OCI-LY3 (cell line): ENCODE measurements at regions not wholly inside any gene's neighbourhood (a gene's known extent, or its start where the extent isn't known, plus 50 kb on each side); places are given as distances from the start of the nearest gene placed in this dataset.

Source experiments
- H2AFZ ChIP-seq: fragments of 200-600, 300-600 bp; shearing (Covaris generic); 2 replicates; pipeline ENCODE4 v1.6.0; 2014; ENCODE audit warnings: antibody characterized with exemption, low read depth, low read length
- H3K27ac ChIP-seq: fragments of 200-600, 300-600 bp; sonication (generic); 2 replicates; pipeline ENCODE4 v1.5.1; 2014; ENCODE audit warnings: mild to moderate bottlenecking, low read length, moderate library complexity, mixed read lengths
- H3K27me3 ChIP-seq: fragments of 200-600, 300-600 bp; sonication (generic); 2 replicates; pipeline ENCODE4 v1.6.1; 2014; ENCODE audit warnings: low read depth, low read length, mixed read lengths
- H3K36me3 ChIP-seq: fragments of 200-600, 300-600 bp; sonication (generic); replicated peaks from 2 replicates; pipeline ENCODE3; 2014; ENCODE audit warnings: low read depth, low read length, mixed read lengths
- H3K4me1 ChIP-seq: fragments of 300-600, 200-600 bp; sonication (generic); 2 replicates; pipeline ENCODE4 v1.6.1; 2014; ENCODE audit warnings: low read length, mixed read lengths
- H3K4me2 ChIP-seq: fragments of 200-600, 300-600 bp; sonication (generic); 2 replicates; pipeline ENCODE4 v1.6.1; 2014; ENCODE audit warnings: low read length, mixed read lengths
- H3K4me3 ChIP-seq: fragments of 300-600, 200-600 bp; sonication (generic); 2 replicates; pipeline ENCODE4 v1.5.1; 2014; ENCODE audit warnings: antibody characterized with exemption, mild to moderate bottlenecking, low read length, moderate library complexity
- H3K79me2 ChIP-seq: fragments of 300-600, 200-600 bp; shearing (Covaris generic); 2 replicates; pipeline ENCODE4 v1.6.1; 2014; ENCODE audit warnings: mild to moderate bottlenecking, low read length, mixed read lengths
- H3K9ac ChIP-seq: fragments of 300-600, 200-600 bp; shearing (Covaris generic); 2 replicates; pipeline ENCODE4 v1.6.0; 2014; ENCODE audit warnings: mild to moderate bottlenecking, low read length, moderate library complexity
- H3K9me3 ChIP-seq: fragments of 200-600, 300-600 bp; shearing (Covaris generic); 2 replicates; pipeline ENCODE4 v1.6.1; 2014; ENCODE audit warnings: low read length, mixed read lengths; ENCODE audit not compliant: insufficient read depth
- H4K20me1 ChIP-seq: fragments of 200-600, 300-600 bp; sonication (generic); 2 replicates; pipeline ENCODE4 v1.6.1; 2016; ENCODE audit warnings: low read length, mixed read lengths; ENCODE audit not compliant: insufficient read depth
- EZH2phosphoT487 ChIP-seq: fragments of 200-600 bp; shearing (Covaris generic); IDR thresholded peaks from 2 replicates; pipeline ENCODE4 v1.6.1; 2018; ENCODE audit warnings: antibody characterized with exemption, mixed run types, low read depth
- TF ChIP-seq, protein P1 (sequence below): fragments of 200-600, 300-600 bp; sonication (generic); IDR thresholded peaks from 2 replicates; pipeline ENCODE4 v1.5.1; 2014; ENCODE audit warnings: antibody characterized with exemption, low read length, low read depth

- H3K27me3 ChIP-seq, result no peaks in the 10 kb centered on the region
- TF ChIP-seq, protein P1, sequence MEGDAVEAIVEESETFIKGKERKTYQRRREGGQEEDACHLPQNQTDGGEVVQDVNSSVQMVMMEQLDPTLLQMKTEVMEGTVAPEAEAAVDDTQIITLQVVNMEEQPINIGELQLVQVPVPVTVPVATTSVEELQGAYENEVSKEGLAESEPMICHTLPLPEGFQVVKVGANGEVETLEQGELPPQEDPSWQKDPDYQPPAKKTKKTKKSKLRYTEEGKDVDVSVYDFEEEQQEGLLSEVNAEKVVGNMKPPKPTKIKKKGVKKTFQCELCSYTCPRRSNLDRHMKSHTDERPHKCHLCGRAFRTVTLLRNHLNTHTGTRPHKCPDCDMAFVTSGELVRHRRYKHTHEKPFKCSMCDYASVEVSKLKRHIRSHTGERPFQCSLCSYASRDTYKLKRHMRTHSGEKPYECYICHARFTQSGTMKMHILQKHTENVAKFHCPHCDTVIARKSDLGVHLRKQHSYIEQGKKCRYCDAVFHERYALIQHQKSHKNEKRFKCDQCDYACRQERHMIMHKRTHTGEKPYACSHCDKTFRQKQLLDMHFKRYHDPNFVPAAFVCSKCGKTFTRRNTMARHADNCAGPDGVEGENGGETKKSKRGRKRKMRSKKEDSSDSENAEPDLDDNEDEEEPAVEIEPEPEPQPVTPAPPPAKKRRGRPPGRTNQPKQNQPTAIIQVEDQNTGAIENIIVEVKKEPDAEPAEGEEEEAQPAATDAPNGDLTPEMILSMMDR, result no peak
- no peak for TF ChIP-seq EZH2phosphoT487
- no peak overlapping the region for H2AFZ ChIP-seq
- H3K4me2 ChIP-seq, result no peak overlapping the region
- H4K20me1 ChIP-seq, result no peaks in the 10 kb centered on the region
- peaks cover 8% of the 10 kb centered on the region for H3K4me1 ChIP-seq
- no peak overlapping the region for H3K27ac ChIP-seq
- H3K9me3 ChIP-seq, result no peaks in the 10 kb centered on the region
- H3K4me3 ChIP-seq, result no peak overlapping the region
- no peaks in the 10 kb centered on the region for H3K79me2 ChIP-seq
- no peaks in the 10 kb centered on the region for H3K36me3 ChIP-seq
- no peak overlapping the region for H3K9ac ChIP-seq
Measured at GRCh38 chr7:46237466-46237865, 316.4 kb upstream of the IGFBP3 start.

DNA sequence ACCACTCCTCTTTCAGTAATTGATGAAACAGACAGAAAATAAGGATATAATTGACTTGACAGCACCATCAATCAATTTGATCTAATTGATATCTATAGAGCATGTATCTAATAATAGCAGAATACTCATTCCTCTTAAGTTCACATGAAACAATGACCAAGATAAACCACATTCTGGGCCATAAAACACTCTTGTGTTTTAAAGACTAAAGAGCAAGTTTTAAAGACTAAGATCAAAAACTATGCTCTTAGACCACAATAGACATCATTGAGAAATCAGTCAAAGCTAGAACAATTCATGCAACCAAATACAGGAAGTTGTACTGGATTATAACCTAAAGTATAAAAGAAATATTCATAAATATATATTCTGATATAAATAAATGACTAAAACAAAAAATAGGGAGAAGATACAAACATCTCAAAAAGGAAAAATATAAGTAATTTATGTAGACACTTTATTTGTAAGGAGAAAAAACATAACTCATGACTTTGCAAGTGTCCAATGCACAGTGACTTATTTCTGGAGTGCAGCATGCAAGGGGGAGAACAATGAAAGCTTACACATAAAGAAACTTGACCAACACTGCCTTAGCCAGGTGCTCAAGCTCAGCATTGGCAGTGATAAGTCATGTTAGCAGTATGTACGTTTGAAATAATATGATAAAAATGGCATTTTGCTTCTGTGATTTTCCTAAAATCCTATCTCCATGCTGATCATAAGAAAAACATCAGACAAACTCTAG, 312.7 kb upstream of the IGFBP3 start:
- no peak overlapping the region for H3K4me2 ChIP-seq
- H3K9ac ChIP-seq, result no peak overlapping the region
- TF ChIP-seq, protein P1, result no peak
- no peak for TF ChIP-seq EZH2phosphoT487
- H4K20me1 ChIP-seq, result no peaks in the 10 kb centered on the region
- no peak overlapping the region for H3K4me3 ChIP-seq
- H2AFZ ChIP-seq, result no peak overlapping the region
- no peaks in the 10 kb centered on the region for H3K27me3 ChIP-seq
- no peaks in the 10 kb centered on the region for H3K9me3 ChIP-seq
- H3K27ac ChIP-seq, result no peak overlapping the region
- H3K79me2 ChIP-seq, result no peaks in the 10 kb centered on the region
- peaks cover 8% of the 10 kb centered on the region for H3K4me1 ChIP-seq
- no peaks in the 10 kb centered on the region for H3K36me3 ChIP-seq

- no peak overlapping the region for H3K27ac ChIP-seq
- H3K9me3 ChIP-seq, result no peaks in the 10 kb centered on the region
- no peaks in the 10 kb centered on the region for H3K36me3 ChIP-seq
- H4K20me1 ChIP-seq, result no peaks in the 10 kb centered on the region
- no peaks in the 10 kb centered on the region for H3K79me2 ChIP-seq
- H2AFZ ChIP-seq, result no peak overlapping the region
- no peak overlapping the region for H3K4me2 ChIP-seq
- H3K9ac ChIP-seq, result no peak overlapping the region
- TF ChIP-seq EZH2phosphoT487, result no peak
- TF ChIP-seq, protein P1, result no peak
- no peak overlapping the region for H3K4me3 ChIP-seq
- no peaks in the 10 kb centered on the region for H3K27me3 ChIP-seq
- peaks cover 8% of the 10 kb centered on the region for H3K4me1 ChIP-seq
Measured at GRCh38 chr7:46230990-46231305, 309.9 kb upstream of the IGFBP3 start.

GRCh38 chr7:46230298-46230989, 309.4 kb upstream of the IGFBP3 start:
- H3K36me3 ChIP-seq, result no peaks in the 10 kb centered on the region
- TF ChIP-seq EZH2phosphoT487, result no peak
- TF ChIP-seq, protein P1, result no peak
- no peak overlapping the region for H3K9ac ChIP-seq
- H2AFZ ChIP-seq, result no peak overlapping the region
- H4K20me1 ChIP-seq, result no peaks in the 10 kb centered on the region
- no peaks in the 10 kb centered on the region for H3K27me3 ChIP-seq
- H3K27ac ChIP-seq, result no peak overlapping the region
- H3K4me2 ChIP-seq, result no peak overlapping the region
- H3K4me3 ChIP-seq, result no peak overlapping the region
- no peaks in the 10 kb centered on the region for H3K79me2 ChIP-seq
- H3K4me1 ChIP-seq, result peaks cover 8% of the 10 kb centered on the region
- no peaks in the 10 kb centered on the region for H3K9me3 ChIP-seq
